ENCODE measurements at regions not wholly inside any gene's neighbourhood (a gene's known extent, or its start where the extent isn't known, plus 50 kb on each side); places are given as distances from the start of the nearest gene placed in this dataset.

DNA sequence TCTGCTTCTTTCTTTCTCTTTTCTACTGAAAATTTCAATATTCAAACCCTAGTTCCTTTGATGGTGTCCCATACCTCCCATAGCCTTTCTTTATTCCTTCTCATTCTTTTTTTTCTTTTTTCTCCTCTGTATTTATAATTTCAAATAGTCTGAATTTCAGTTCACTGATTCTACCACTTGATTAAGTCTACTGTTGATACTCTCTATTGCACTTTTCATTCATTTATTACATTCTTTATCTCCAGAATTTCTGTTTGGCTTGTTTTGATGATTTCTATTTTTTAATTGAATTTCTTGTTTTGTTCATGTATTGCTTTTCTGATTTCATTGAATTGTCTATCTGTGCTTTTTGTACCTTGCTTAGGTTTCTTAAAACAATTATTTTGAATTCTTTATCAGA is 111.9 kb upstream of the VRK2 start:
- POLR2A ChIA-PET, result no interaction called here
- CTCF ChIA-PET, result no interaction called here

DNA sequence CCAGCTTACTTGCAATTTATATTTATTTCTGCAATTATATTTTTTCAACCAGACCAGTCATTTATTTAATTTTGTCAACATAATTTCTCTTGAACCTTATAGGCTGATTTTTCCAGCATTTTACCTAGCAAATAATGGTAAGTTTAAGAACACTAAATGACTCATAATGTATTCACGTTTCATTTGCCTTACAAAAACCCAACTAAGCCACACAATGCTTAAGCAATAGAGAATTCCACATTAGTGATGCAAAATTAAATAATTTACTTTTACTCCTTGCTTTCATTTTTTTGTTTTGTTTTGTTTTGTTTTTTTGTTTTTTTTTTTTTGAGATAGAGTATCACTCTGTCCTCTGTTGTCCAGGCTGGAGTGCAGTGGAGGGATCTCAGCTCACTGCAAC is 110.4 kb upstream of the VRK2 start:
- CTCF ChIA-PET, result interaction anchor here (0.7 kb wide), 1 partner anchor 9 kb away, joined by 3 read pairs; no protein-coding TSS in a partner anchor
- POLR2A ChIA-PET, result no interaction called here

DNA sequence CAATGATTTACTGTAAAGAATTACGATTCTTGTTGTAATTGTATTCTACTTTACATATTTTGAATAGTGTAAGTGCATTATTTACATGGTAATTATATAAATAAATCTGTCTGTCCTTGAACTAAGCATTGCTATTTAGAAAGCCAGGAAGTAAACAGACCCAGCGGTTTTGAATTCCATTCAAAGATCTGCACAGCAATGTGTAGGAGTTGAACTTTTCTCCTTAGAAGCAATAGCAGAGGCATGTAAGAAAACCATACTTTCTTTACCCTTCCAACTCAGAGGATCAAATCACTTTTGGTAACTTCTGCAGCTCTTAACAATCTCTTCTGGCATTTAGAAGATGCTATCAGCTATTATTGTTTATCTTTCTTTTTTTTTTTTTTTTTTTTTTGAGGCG is 109.2 kb upstream of the VRK2 start:
- CTCF ChIA-PET, result no interaction called here
- POLR2A ChIA-PET, result no interaction called here

DNA sequence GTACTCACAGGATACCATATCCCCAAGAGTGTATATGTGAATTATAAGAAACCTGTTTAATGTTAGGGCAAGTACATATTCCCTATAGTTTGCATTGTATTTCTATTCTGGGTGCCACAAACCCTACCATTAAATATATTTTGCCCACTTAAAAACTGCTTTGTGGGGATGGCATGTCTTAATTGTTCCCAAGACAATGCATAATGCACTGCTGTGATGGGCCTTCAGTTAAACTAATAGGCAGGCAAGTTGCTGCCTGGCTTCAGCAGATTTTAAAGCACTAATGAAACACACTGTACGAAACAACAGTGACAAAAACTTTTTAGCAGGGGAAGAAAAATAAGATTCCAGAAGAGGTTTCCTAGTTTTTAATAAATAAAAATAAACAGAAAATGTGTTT is 104.8 kb upstream of the VRK2 start:
- POLR2A ChIA-PET, result no interaction called here

DNA sequence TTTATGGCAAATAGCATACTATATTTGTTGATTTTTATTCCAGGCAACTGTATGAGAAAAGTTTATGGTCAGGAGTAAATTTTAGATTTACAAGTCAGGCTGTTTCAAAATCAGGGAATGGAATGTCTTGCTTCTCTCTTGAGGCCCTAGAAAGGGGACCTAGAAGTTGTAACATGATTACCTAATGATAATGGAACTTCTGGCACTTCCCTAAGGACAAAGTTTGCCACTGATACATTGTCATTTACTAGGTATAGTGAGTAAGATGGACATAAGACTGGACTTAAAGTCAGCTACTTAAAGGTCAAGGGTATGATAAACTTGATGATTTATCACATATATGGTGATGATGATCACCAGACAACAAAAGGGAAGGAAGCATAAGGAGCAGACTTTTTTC is 103.3 kb upstream of the VRK2 start:
- ChIA-PET POLR2A (no interaction called here), CTCF (no interaction called here)

More for the DNA sequence above, 104.8 kb upstream of the VRK2 start:
- CTCF ChIA-PET, result no interaction called here

DNA sequence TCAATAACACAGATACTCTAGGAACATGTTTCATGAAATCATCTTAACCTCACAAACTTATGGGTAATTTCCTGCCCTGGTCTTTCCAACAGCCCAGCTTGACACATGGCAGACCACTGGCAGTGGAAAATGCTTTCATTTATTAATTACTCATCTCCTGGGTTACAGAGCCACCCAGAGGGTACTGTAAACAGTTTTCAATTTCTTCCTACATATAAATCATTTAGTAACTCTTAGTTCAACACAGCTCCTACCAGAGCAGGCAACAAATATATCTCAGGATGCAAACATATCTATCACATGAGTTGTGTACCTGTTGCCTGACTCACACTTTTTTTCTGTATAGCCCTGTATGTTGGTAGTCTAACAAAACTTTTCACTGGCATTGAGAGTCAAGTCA is 99.2 kb upstream of the VRK2 start:
- CTCF ChIA-PET, result no interaction called here
- POLR2A ChIA-PET, result no interaction called here

DNA sequence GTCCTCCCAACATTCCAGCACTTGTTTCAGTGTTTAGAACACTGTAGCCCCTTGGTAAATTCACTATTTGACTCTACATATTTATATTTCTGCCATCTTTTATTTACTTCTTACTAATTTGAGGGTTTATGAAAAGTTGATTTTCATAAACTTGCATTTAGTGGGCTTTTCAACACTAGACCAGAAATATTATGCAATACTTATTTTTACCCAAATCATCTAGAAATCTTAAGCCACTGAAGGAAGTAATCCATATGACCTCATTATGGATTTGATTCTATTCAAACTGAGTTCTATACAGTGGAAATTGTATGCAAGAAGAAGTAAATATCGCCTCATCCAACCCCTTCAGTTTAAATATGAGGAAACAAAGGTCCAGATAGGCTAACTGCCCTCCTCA is 92.6 kb upstream of the VRK2 start:
- POLR2A ChIA-PET, result no interaction called here
- CTCF ChIA-PET, result no interaction called here

DNA sequence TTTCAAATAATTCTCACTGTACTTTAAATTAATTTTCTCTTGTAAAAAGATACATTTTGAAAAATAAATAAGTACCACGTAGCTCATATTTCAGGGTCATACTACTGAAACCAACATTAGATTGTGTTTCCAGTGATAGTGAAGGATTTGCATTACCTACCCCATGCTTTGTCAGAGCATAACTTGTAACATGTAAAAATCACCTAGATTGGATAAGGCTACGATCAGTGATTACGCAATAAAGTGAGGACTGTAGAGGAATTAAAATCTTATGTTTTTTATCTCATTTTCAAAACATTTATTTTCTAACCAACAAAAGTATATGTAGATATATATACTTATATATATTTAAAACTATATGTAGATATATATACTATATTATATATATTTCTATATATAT is 89.4 kb upstream of the VRK2 start:
- ChIA-PET CTCF (no interaction called here), POLR2A (no interaction called here)

DNA sequence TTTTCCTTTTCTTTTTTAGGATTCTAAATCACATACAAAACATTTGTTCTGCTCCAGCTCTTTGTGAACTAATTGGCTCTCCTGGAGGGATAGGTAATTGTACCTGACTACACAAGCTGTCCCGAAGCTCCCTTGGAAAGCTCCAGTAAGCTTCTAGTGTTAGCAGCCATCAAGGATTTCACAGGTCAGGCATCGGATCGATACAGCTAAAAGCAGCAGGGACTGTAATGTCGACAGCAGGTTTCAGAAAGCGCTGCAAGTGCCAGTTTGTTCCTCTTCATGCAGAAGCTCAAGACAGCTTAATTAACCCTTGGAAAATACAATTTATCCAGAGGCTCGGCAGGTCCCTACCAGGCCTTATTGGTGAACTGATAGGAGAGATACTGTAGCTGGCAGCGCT is 87.2 kb upstream of the VRK2 start:
- CTCF ChIA-PET, result no interaction called here
- POLR2A ChIA-PET, result no interaction called here

DNA sequence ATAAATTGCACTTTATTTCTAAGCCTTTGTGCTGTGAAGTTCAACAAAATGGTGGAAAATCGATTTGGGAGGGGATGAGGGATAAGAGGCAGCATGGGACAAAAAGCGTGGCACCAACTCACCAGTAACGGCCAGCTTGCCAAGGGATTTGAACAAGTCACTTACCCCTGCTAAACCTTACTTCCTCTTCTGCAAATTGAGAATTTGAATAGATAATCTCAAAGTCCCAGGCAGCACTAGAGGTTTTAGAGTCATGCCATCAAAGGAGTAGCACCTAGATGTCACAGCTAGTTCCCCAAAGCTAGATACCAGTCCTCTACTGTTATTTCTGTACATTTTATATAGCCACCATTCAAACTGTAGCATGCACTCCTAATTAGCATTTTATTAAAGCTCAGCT is 83.7 kb upstream of the VRK2 start:
- POLR2A ChIA-PET, result no interaction called here
- CTCF ChIA-PET, result no interaction called here

DNA sequence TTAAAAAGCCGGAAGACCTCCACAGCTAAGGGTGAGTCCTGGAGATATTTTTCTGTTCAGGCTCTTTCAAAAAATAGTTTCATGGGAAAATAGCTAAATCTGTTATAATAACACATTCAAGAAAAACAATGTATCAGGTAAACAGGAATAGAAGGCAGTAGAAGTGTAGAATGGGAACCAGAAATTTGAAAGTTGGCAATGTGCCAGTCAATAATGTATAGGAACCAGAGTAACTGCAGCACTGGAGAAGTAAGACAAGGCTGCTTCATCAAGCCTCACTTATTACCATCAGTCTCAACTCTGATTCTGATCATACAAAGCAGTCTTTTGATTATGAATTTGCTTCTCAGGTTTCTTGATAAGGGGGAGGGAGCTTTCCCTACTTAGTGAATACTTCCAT is 81.4 kb upstream of the VRK2 start:
- POLR2A ChIA-PET, result no interaction called here
- CTCF ChIA-PET, result no interaction called here

DNA sequence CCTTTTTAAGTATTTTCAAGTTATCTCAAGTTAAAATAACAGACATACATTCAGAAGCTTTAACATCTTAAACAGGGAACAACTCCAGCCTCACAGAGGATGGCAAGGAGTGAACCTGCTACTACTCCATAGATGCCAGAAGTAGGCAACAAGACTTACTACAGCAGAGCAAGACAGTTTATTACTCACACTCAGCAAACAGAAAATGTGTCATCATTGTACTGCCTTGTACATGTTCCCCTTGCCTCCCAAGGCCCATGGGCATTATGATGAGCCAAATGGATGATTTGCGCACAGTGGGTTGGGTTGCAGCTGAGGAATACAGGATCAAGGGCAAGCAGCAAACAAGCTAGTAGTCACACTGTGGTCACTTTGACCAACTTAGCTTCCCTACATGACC is 80.6 kb upstream of the VRK2 start:
- POLR2A ChIA-PET, result no interaction called here
- CTCF ChIA-PET, result no interaction called here

DNA sequence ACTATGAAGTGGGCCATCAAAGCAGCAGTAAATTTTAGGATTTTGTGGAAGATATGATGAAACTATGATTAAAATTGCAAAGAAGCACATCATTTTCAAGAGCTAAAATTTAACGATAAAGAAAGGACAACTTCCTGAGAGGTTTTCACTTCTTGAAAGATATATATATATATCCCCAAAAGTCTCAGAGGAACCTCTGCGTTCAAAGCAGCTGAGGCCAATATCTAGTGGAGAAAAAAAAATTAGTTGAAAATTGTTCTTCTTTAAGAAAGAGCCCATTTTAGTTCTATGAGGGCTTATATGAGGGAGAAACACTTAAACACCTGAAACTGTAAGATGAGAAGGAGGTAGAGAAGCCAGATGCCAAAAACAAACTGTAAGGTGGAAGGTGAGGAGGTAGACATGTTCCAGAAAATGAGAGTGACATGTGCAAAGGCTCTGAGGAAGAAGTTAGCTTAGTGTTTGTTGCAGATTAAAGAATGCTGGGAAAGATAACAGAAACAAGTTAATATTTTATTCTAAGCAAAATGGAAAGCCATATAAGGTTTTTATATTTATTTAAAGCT is 72.9 kb upstream of the VRK2 start:
- ChIA-PET CTCF (no interaction called here), POLR2A (no interaction called here)

DNA sequence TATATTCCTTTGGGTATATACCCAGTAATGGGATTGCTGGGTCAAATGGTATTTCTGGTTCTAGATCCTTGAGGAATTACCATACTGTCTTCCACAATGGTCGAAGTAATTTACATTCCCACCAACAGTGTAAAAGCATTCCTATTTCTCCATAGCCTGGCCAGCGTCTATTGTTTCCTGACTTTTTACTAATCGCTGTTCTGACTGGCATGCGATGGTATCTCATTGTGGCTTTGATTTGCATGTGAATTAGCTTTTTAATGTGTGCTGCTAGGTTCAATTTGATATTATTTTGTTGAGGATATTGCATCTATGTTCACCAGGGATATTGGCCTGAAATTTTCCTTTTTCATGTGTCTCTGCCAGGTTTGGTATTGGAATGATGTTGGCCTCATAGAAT is 67.4 kb upstream of the VRK2 start:
- ChIA-PET CTCF (no interaction called here), POLR2A (no interaction called here)

DNA sequence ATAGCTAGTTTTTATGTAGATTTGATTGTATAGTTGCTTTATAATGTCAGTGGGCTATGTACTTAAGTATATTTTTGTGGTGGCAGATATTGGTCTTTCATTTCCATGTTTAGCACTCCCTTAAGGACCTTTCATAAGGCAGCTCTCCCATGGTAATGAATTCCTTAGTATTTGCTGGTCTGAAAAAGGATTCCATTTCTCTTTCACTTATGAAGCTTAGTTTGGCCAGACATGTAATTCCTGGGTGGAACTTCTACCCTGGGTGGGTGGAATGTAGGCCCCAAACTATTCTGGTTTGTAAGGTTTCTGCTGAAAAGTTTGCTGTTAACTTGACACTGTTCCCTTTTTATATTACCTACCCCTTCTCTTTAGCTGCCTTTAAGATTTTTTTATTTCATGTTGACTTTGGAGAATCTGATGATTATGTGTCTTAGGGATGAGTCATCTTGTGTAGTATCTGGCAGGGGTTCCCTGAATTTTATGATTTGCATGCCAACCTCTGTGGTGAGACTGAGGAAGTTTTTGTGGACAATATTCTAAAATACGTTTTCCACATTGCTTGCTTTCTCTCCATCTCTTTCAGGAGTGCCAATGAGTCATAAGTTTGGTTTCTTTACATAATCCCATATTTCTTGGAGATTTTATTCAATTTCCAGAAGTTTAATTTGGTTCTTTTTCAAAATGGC is 65.4 kb upstream of the VRK2 start:
- POLR2A ChIA-PET, result no interaction called here
- CTCF ChIA-PET, result no interaction called here

DNA sequence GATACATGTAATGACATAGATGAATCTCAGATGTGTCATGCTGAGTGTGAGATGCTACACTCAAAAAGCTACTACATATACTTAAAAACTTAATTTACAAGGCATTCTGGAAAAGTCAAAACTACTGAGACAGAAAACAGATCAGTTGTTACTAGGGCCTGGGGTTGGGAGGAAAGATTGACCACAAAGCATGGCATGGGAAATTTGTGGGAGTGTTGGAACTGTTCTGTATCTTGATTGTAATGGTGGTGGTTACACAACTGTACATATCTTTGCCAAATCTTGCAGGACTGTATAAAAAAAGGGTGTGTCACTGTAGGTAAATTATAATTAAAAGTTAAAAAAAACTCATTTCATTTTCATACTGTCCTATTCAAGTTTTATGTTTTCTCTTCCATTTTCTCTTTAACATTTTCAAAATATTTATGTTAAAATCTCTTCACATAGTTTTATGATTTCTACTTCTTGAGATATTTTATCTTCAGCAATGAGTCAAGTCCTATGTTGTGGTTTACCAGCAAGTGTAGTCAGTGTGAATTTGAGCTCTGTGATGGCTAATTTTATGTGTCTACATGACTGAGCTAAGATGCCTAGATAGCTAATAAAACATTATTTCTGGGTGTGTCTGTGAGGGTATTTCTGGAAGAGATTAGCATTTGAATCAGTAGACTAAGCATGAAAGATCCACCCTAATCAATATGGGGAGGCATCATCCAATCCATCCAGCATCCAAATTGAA is 58.6 kb upstream of the VRK2 start:
- POLR2A ChIA-PET, result no interaction called here
- CTCF ChIA-PET, result no interaction called here

DNA sequence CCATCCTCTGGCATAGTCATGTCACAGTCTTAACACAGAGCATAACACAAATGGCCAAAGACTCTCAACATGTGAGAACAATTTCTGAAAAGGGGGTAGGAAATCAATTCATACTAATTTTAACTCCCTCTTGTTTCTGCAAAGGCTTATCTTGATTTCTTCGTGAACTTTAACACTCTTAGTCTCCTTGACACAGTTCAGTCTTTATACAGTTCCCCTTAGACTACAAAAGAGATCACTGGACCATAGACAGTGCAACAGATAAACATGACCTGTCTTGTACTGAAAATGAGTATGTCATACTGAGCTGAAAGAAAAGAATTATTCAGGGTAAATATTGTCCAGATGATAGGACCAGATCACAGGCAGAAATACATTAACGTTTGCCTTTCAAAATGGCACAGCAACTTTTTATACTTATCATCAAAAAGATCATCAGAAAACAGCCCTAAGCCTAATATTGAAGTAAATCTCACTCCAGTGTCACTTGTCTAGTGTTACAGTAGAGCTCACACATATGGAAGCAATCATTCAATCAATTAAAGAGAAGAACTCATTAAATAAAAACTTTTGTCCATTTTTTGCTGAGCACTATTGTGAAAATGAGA is 56.4 kb upstream of the VRK2 start:
- ChIA-PET CTCF (no interaction called here), POLR2A (no interaction called here)

All from activated CD8-positive, alpha-beta memory T cell treated with anti-CD3 and anti-CD28 coated beads for 36 hours (primary cell).